Breast epithelium (tissue), 4 donors: ENCODE measurements at regions not wholly inside any gene's neighbourhood (a gene's known extent, or its start where the extent isn't known, plus 50 kb on each side); places are given as distances from the start of the nearest gene placed in this dataset.

Experiments used
- DNase-seq, 2 donors: peaks; one replicate each; pipeline ENCODE4 v3.0.0-alpha.2; 2019; ENCODE audit warnings: low spot score in 2 of 2
- H3K27ac ChIP-seq, 2 donors: fragments of 200-600 bp; sonication (generic) in 1 of 2; one replicate each; pipeline ENCODE4 v1.5.1; 2016 to 2019; ENCODE audit warnings: mild to moderate bottlenecking in 1 of 2
- H3K27me3 ChIP-seq, 2 donors: fragments of 200-600 bp; sonication (generic) in 1 of 2; one replicate each; pipeline versions ENCODE4 v1.5.1 to v1.6.0; 2017 to 2019; ENCODE audit warnings: control low read depth in 1 of 2, mild to moderate bottlenecking in 1 of 2
- H3K36me3 ChIP-seq: fragments of 200-600 bp; one replicate; pipeline ENCODE4 v1.5.1; 2019
- H3K4me1 ChIP-seq, 2 donors: fragments of 200-600 bp; sonication (generic); one replicate each; pipeline ENCODE4 v1.5.1; 2016 to 2019; ENCODE audit warnings: control low read depth in 1 of 2
- H3K4me3 ChIP-seq, 3 donors: fragments of 200-600 bp; sonication (generic); 1 replicate in 2 of 3; 2 replicates in 1 of 3; pipeline ENCODE4 v1.5.1; 2016 to 2019; ENCODE audit warnings: mild to moderate bottlenecking in 3 of 3, moderate library complexity in 2 of 3
- H3K9me3 ChIP-seq, 2 donors: fragments of 200-600 bp; sonication (generic) in 1 of 2; one replicate each; pipeline ENCODE4 v1.5.1; 2016 to 2019; ENCODE audit warnings: control low read depth in 1 of 2
- CTCF ChIP-seq, 3 donors: fragments of 450-650 bp; IDR thresholded peaks; one replicate each; pipeline ENCODE4 v1.5.1; 2016 to 2017; ENCODE audit warnings: antibody characterized with exemption in 3 of 3, mild to moderate bottlenecking in 3 of 3, moderate library complexity in 3 of 3
- POLR2A ChIP-seq: fragments of 450-650 bp; IDR thresholded peaks from one replicate; pipeline ENCODE4 v1.6.1; 2016; ENCODE audit warnings: antibody characterized with exemption, mild to moderate bottlenecking, moderate library complexity
- POLR2AphosphoS5 ChIP-seq, 3 donors: sonication (generic); formaldehyde crosslinking; IDR thresholded peaks; one replicate each; pipeline ENCODE4 v1.6.1; 2017; ENCODE audit warnings: antibody characterized with exemption in 3 of 3
- intact Hi-C: fragments of 100-400 bp; cut with DNase I; formaldehyde crosslinking; loops from one replicate; pipeline ENCODE4 v1.15.1; 2023; ENCODE audit warnings: low total_unique reads

DNA sequence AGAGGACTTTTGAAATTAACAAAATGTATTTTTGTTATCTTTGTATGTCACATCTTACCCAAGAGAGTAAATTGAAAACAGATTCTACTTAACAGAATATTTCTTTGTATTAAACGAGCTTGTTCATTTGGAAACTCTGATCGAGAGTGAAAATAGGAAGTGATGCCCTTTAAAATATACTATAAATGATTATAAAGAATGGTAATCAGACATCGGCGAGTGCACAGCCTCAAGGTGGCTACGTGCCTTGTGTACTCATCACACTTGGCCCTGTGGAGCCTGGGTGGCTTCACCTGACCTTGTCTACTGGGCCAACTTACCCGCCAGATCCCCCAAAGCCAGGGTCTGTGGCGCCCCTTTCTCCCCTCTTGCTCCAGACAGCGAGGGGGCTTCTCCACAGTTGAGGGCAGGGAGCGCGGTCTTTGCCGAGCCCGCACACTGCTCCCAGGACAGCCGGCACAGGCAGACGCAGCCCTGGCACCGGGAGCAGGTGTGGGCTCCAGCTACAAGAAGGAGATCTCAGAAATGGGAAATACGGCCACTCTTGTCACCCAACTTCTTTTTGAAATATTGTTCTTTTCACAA lies 243.2 kb downstream of the CEMIP2 start:
- no peaks in the 10 kb centered on the region for H3K9me3 ChIP-seq
- intact Hi-C loops = no loop called here
- H3K4me3 ChIP-seq = no peak overlapping the region
- no peaks in the 10 kb centered on the region for H3K36me3 ChIP-seq
- DNase-seq = no peak
- no peaks in the 10 kb centered on the region for H3K27me3 ChIP-seq
- H3K27ac ChIP-seq = no peak overlapping the region
- TF ChIP-seq POLR2AphosphoS5 (IDR thresholded peaks at IDR 0.05) = no peak
- TF ChIP-seq POLR2A = no peak
- no peak for TF ChIP-seq CTCF (IDR thresholded peaks at IDR 0.05)
- no peaks in the 10 kb centered on the region for H3K4me1 ChIP-seq

DNA sequence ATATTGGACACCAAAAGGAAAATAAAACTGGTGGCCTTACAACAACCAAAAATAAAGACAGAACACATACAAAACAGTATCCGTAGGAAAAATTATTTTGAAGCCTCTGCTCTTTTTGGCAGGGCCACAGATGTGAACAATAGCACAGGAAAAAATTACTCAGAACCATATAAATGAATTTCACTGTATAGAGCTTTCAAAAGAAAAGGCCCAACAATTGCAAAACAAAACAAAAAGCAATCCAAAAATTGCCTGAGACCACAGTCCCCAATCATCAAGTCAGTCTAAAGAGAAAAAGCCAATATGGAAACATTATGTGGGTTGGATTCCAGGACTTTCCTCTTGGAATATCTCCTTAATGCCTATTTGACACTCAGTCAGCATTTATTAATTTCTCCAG lies 243.8 kb downstream of the CEMIP2 start:
- intact Hi-C loops = no loop called here
- H3K4me3 ChIP-seq = no peak overlapping the region
- no peak for TF ChIP-seq CTCF (IDR thresholded peaks at IDR 0.05)
- no peak for TF ChIP-seq POLR2AphosphoS5 (IDR thresholded peaks at IDR 0.05)
- H3K4me1 ChIP-seq = no peaks in the 10 kb centered on the region
- H3K27ac ChIP-seq = no peak overlapping the region
- no peaks in the 10 kb centered on the region for H3K27me3 ChIP-seq
- DNase-seq = no peak
- no peaks in the 10 kb centered on the region for H3K9me3 ChIP-seq
- no peaks in the 10 kb centered on the region for H3K36me3 ChIP-seq

GRCh38 chr9:71521132-71521531 lies 247.2 kb downstream of the CEMIP2 start:
- Histone ChIP-seq H3K36me3 (no peaks in the 10 kb centered on the region), H3K4me1 (no peaks in the 10 kb centered on the region), H3K27ac (no peak overlapping the region), H3K4me3 (no peak overlapping the region), H3K9me3 (no peaks in the 10 kb centered on the region), H3K27me3 (no peaks in the 10 kb centered on the region)
- DNase-seq = no peak
- intact Hi-C loops = no loop called here
- TF ChIP-seq CTCF (IDR thresholded peaks at IDR 0.05) (no peak), POLR2A (no peak), POLR2AphosphoS5 (IDR thresholded peaks at IDR 0.05) (no peak)

DNA sequence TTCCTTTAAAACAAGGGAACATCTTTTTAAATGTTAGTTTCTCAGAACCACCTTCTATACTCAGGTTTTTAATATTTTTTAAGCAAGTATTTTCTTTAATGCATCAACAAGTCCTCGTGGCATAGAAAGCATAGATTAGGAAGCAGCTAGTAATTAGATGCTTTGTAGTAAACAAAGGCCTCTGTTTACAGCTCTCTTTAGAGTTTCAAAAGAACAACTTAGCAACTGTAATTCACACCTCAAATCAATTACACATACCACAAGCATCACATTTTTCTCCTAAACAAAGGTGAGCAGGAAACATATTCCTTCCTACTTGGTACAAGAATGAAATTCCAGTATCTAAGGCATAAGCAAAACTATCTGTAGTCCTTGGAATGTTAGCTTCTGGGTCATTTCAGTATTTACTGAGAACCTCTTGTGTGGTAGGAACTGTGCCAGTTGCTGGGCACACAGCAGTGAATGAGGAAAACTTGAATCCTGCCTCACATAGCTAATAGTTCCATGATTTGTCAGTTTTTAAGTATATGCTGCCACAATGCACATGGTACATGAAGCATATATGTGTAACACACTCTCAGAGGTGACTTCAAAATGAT lies 249.1 kb downstream of the CEMIP2 start:
- no peak overlapping the region for H3K4me3 ChIP-seq
- intact Hi-C loops = no loop called here
- H3K27ac ChIP-seq = no peak overlapping the region
- TF ChIP-seq CTCF (IDR thresholded peaks at IDR 0.05) (no peak), POLR2A (no peak), POLR2AphosphoS5 (IDR thresholded peaks at IDR 0.05) (no peak)
- H3K9me3 ChIP-seq = no peaks in the 10 kb centered on the region
- no peaks in the 10 kb centered on the region for H3K36me3 ChIP-seq
- no peak for DNase-seq
- H3K27me3 ChIP-seq = no peaks in the 10 kb centered on the region
- peaks cover 0 to 3% of the 10 kb centered on the region in 2 donors for H3K4me1 ChIP-seq

- peaks cover 0 to 3% of the 10 kb centered on the region in 2 donors for H3K4me1 ChIP-seq
- H3K27ac ChIP-seq = no peak overlapping the region
- DNase-seq = no peak
- no peaks in the 10 kb centered on the region for H3K9me3 ChIP-seq
- intact Hi-C loops = no loop called here
- no peak overlapping the region for H3K4me3 ChIP-seq
- TF ChIP-seq CTCF (IDR thresholded peaks at IDR 0.05) (no peak), POLR2AphosphoS5 (IDR thresholded peaks at IDR 0.05) (no peak), POLR2A (no peak)
- H3K27me3 ChIP-seq = no peaks in the 10 kb centered on the region
- H3K36me3 ChIP-seq = no peaks in the 10 kb centered on the region
Measured at GRCh38 chr9:71518045-71518827, 250.1 kb downstream of the CEMIP2 start.
